H1 (cell line): ENCODE measurements at regions not wholly inside any gene's neighbourhood (a gene's known extent, or its start where the extent isn't known, plus 50 kb on each side); places are given as distances from the start of the nearest gene placed in this dataset.

ENCODE experiments used
- CTCF ChIA-PET: fragments of 300-600 bp; sonication (Branson Sonifier 250); formaldehyde crosslinking; loops from one replicate; lab custom pipeline; 2021; ENCODE audit not compliant: partially characterized antibody; lab: Charles Lee
- POLR2A ChIA-PET: fragments of 300-600 bp; sonication (Branson Sonifier 250); formaldehyde crosslinking; loops from one replicate; lab custom pipeline; 2021; ENCODE audit warnings: inconsistent platforms; ENCODE audit not compliant: partially characterized antibody; lab: Charles Lee
- DNase-seq, 2 experiments: peaks; one replicate each; pipeline versions ENCODE4 v3.0.0 to v3.0.0-alpha.2; 2010 to 2022; ENCODE audit warnings: low spot score in 2 of 2, low read depth in 1 of 2, mixed read lengths in 1 of 2
- FAIRE-seq: peaks from 2 replicates; lab custom pipeline; 2011; peaks lifted over from hg19 to GRCh38; lab: Jason Lieb, UNC
- H2AFZ ChIP-seq: 2 replicates; pipeline ENCODE4 v1.8.1; 2012; ENCODE audit warnings: low read length, inconsistent platforms
- H2AK5ac ChIP-seq: 2 replicates; pipeline ENCODE4 v1.6.1; 2013; ENCODE audit warnings: low read depth, low read length
- H2BK120ac ChIP-seq: replicated peaks from 2 replicates; pipeline ENCODE3; 2013; ENCODE audit warnings: low read depth, low read length, inconsistent platforms
- H2BK12ac ChIP-seq: 2 replicates; pipeline ENCODE4 v1.6.1; 2013; ENCODE audit warnings: low read depth, low read length
- H2BK15ac ChIP-seq: 2 replicates; pipeline ENCODE4 v1.6.1; 2013; ENCODE audit warnings: low read length
- H2BK20ac ChIP-seq: 2 replicates; pipeline ENCODE4 v1.6.1; 2013; ENCODE audit warnings: low read length
- H2BK5ac ChIP-seq: 2 replicates; pipeline ENCODE4 v1.6.1; 2013; ENCODE audit warnings: low read depth, low read length
- H3K14ac ChIP-seq: 2 replicates; pipeline ENCODE4 v1.6.1; 2013; ENCODE audit warnings: inconsistent platforms; ENCODE audit not compliant: insufficient read length
- H3K18ac ChIP-seq: 2 replicates; pipeline ENCODE4 v1.6.1; 2013; ENCODE audit warnings: low read length; ENCODE audit errors: extremely low read depth
- H3K23ac ChIP-seq: 2 replicates; pipeline ENCODE4 v1.6.1; 2013; ENCODE audit warnings: inconsistent platforms; ENCODE audit not compliant: insufficient read length
- H3K23me2 ChIP-seq: 2 replicates; pipeline ENCODE4 v1.6.1; 2013; ENCODE audit warnings: low read depth, low read length
- H3K27ac ChIP-seq: 2 replicates; pipeline ENCODE4 v1.6.1; 2011; ENCODE audit warnings: low read depth, low read length, inconsistent platforms
- H3K27me3 ChIP-seq, 4 experiments: replicated peaks in 1 of 4; 1 replicate in 1 of 4; 2 replicates in 3 of 4; pipeline versions ENCODE4 v1.6.1 to v1.8.1; 2011 to 2013; ENCODE audit warnings: low read length in 3 of 4, mild to moderate bottlenecking in 3 of 4, inconsistent platforms in 2 of 4, mixed read lengths in 2 of 4, moderate library complexity in 1 of 4; ENCODE audit not compliant: control insufficient read depth in 3 of 4, insufficient read depth in 3 of 4; ENCODE audit errors: extremely low read depth in 1 of 4
- H3K36me3 ChIP-seq, 4 experiments: 2 replicates each; pipeline versions ENCODE4 v1.6.1 to v1.8.1; 2011 to 2013; ENCODE audit warnings: mild to moderate bottlenecking in 4 of 4, low read length in 3 of 4, moderate library complexity in 2 of 4, control low read depth in 1 of 4, inconsistent platforms in 1 of 4; ENCODE audit not compliant: insufficient read depth in 4 of 4, control insufficient read depth in 2 of 4
- H3K4ac ChIP-seq: replicated peaks from 2 replicates; pipeline ENCODE3; 2013; ENCODE audit warnings: low read length, low read depth, mixed read lengths, inconsistent platforms; ENCODE audit not compliant: insufficient read length
- H3K4me1 ChIP-seq, 4 experiments: replicated peaks in 1 of 4; 1 replicate in 1 of 4; 2 replicates in 3 of 4; pipeline versions ENCODE4 v1.6.1 to v1.8.1; 2011 to 2013; ENCODE audit warnings: low read length in 3 of 4, inconsistent platforms in 2 of 4, mixed read lengths in 1 of 4; ENCODE audit not compliant: insufficient read depth in 4 of 4, control insufficient read depth in 3 of 4
- H3K4me2 ChIP-seq, 2 experiments: 2 replicates each; pipeline versions ENCODE4 v1.6.1 to v1.8.1; 2011 to 2013; ENCODE audit warnings: low read depth in 2 of 2, low read length in 2 of 2, control low read depth in 1 of 2, inconsistent platforms in 1 of 2, mild to moderate bottlenecking in 1 of 2; ENCODE audit not compliant: insufficient read depth in 1 of 2
- H3K4me3 ChIP-seq, 4 experiments: fragments of 200-600, 300-600 bp in 1 of 4; sonication (generic), shearing (Covaris generic), sonication (Bioruptor Twin) in 1 of 4; 2 replicates each; pipeline versions ENCODE4 v1.5.1 to v1.8.1; 2011 to 2016; ENCODE audit warnings: low read length in 4 of 4, low read depth in 3 of 4, control low read depth in 2 of 4, inconsistent platforms in 2 of 4, mild to moderate bottlenecking in 2 of 4, mixed read lengths in 1 of 4, moderate library complexity in 1 of 4; ENCODE audit not compliant: insufficient read depth in 2 of 4; ENCODE audit errors: extremely low read depth in 1 of 4
- H3K56ac ChIP-seq: replicated peaks from 2 replicates; pipeline ENCODE3; 2013; ENCODE audit warnings: low read depth, mild to moderate bottlenecking, mixed read lengths, low read length, inconsistent platforms; ENCODE audit not compliant: insufficient read length
- H3K79me1 ChIP-seq: 2 replicates; pipeline ENCODE4 v1.6.1; 2013; ENCODE audit warnings: low read depth, low read length, control low read depth
- H3K79me2 ChIP-seq, 2 experiments: 2 replicates each; pipeline versions ENCODE4 v1.6.1 to v1.8.1; 2012 to 2013; ENCODE audit warnings: low read length in 2 of 2, mild to moderate bottlenecking in 2 of 2, inconsistent platforms in 1 of 2; ENCODE audit not compliant: insufficient read depth in 2 of 2, control insufficient read depth in 1 of 2
- H3K9ac ChIP-seq, 4 experiments: replicated peaks in 1 of 4; 1 replicate in 1 of 4; 2 replicates in 3 of 4; pipeline versions ENCODE4 v1.6.1 to v1.8.1; 2011 to 2013; ENCODE audit warnings: low read depth in 3 of 4, low read length in 3 of 4, control low read depth in 2 of 4, mild to moderate bottlenecking in 2 of 4, moderate library complexity in 2 of 4, inconsistent platforms in 1 of 4; ENCODE audit errors: extremely low read depth in 1 of 4
- H3K9me3 ChIP-seq, 2 experiments: 2 replicates each; pipeline versions ENCODE4 v1.6.1 to v1.8.1; 2012 to 2013; ENCODE audit warnings: mild to moderate bottlenecking in 2 of 2, moderate library complexity in 2 of 2, control low read depth in 1 of 2, inconsistent platforms in 1 of 2, low read depth in 1 of 2, low read length in 1 of 2, mixed read lengths in 1 of 2; ENCODE audit not compliant: insufficient read depth in 2 of 2
- H4K20me1 ChIP-seq, 2 experiments: replicated peaks in 1 of 2; 2 replicates each; pipeline versions ENCODE3 to v1.8.1; 2011 to 2013; ENCODE audit warnings: inconsistent platforms in 2 of 2, low read length in 2 of 2, mild to moderate bottlenecking in 1 of 2; ENCODE audit not compliant: insufficient read depth in 2 of 2, control insufficient read depth in 1 of 2
- H4K5ac ChIP-seq: 2 replicates; pipeline ENCODE4 v1.6.1; 2013; ENCODE audit warnings: low read length, low read depth, mixed read lengths, inconsistent platforms; ENCODE audit not compliant: insufficient read length
- H4K8ac ChIP-seq: 2 replicates; pipeline ENCODE4 v1.8.0; 2013; ENCODE audit warnings: mild to moderate bottlenecking, moderate library complexity, low read length, inconsistent platforms; ENCODE audit not compliant: insufficient read depth; ENCODE audit errors: extremely low read depth
- H4K91ac ChIP-seq: replicated peaks from 2 replicates; pipeline ENCODE3; 2013; ENCODE audit warnings: low read length, mixed read lengths, inconsistent platforms; ENCODE audit not compliant: insufficient read length
- FOSL1 ChIP-seq: IDR thresholded peaks from 2 replicates; pipeline ENCODE4 v1.6.1; 2011; ENCODE audit warnings: mild to moderate bottlenecking, low read depth, low read length, moderate library complexity; ENCODE audit not compliant: insufficient read depth
- SP2 ChIP-seq: IDR thresholded peaks from 2 replicates; pipeline ENCODE4 v1.6.1; 2012; ENCODE audit warnings: mild to moderate bottlenecking, low read length, inconsistent platforms
- WGBS, 2 experiments: shearing (Covaris generic) in 1 of 2; methylation state at CpG; one replicate each; pipeline versions ENCODE4 v1.1.6 to v1.1.7; 2013 to 2015; ENCODE audit warnings: low lambda C conversion rate in 2 of 2, mixed read lengths in 2 of 2, inconsistent platforms in 1 of 2, low coverage in 1 of 2, missing lambda C conversion rate in 1 of 2; ENCODE audit not compliant: insufficient replicate concordance in 2 of 2, insufficient coverage in 1 of 2, insufficient read length in 1 of 2; ENCODE audit errors: extremely low coverage in 1 of 2, missing lambda C conversion rate in 1 of 2; 5-methylcytosine and 5-hydroxymethylcytosine counted together

DNA sequence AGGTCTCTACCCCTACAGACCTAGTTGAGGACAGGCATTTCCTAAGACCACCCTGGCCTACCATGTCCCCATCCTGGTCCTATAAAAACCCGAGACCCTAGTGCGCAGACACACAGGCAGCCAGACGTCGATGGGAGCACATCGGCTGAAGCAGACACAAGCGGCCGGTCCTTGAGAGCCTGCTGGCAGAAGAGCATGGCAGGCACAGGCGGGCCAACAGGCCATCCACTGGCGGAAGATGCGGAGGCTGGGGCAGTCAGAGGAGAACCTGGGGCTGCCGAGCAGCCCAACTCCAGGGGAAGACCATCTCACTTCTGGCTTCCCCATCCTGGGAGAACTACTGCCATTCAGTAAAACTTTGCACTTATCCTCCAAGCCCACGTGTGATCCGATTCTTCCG, 396.8 kb downstream of the AEBP2 start:
- no peaks in the 10 kb centered on the region for H3K4me1 ChIP-seq
- no peak for TF ChIP-seq FOSL1
- no peak for TF ChIP-seq SP2
- FAIRE-seq: no peak
- 88% methylated on average over 14 of the region's 14 CpGs; no CpG with 5 or more reads in 1 of the 2 experiments for WGBS, 2 experiments
- H3K18ac ChIP-seq: no peak overlapping the region
- H4K91ac ChIP-seq: no peak overlapping the region
- no peak overlapping the region for H2BK20ac ChIP-seq
- no peak for DNase-seq
- CTCF ChIA-PET: interaction anchor here (1.0 kb wide), 1 partner anchor 127 kb away, joined by 3 read pairs; no protein-coding TSS in a partner anchor
- H2BK5ac ChIP-seq: no peak overlapping the region
- H4K8ac ChIP-seq: no peak overlapping the region
- H2BK120ac ChIP-seq: no peak overlapping the region
- H3K14ac ChIP-seq: no peak overlapping the region
- H3K36me3 ChIP-seq: no peaks in the 10 kb centered on the region
- H3K79me2 ChIP-seq: no peaks in the 10 kb centered on the region
- H3K79me1 ChIP-seq: no peaks in the 10 kb centered on the region
- H3K23me2 ChIP-seq: no peaks in the 10 kb centered on the region
- no peak overlapping the region for H3K23ac ChIP-seq
- no peak overlapping the region for H3K4ac ChIP-seq
- H2BK15ac ChIP-seq: no peak overlapping the region
- no peak overlapping the region for H3K9ac ChIP-seq
- H3K4me3 ChIP-seq: no peak overlapping the region
- no peaks in the 10 kb centered on the region for H3K9me3 ChIP-seq
- no peak overlapping the region for H3K56ac ChIP-seq
- H4K5ac ChIP-seq: no peak overlapping the region
- no peak overlapping the region for H2BK12ac ChIP-seq
- POLR2A ChIA-PET: no interaction called here
- no peaks in the 10 kb centered on the region for H4K20me1 ChIP-seq
- H2AK5ac ChIP-seq: no peak overlapping the region
- H2AFZ ChIP-seq: no peak overlapping the region; the same call in 1 of the 2 replicates
- H3K4me2 ChIP-seq: no peak overlapping the region
- H3K27ac ChIP-seq: no peak overlapping the region
- no peaks in the 10 kb centered on the region for H3K27me3 ChIP-seq
